NCI-H187 treated with DMSO at 0.1 percent for 48 hours (cell line): ENCODE measurements at regions not wholly inside any gene's neighbourhood (a gene's known extent, or its start where the extent isn't known, plus 50 kb on each side); places are given as distances from the start of the nearest gene placed in this dataset.

Experiments used
- DNase-seq: peaks from one replicate; lab custom pipeline; 2025; lab: John Stamatoyannopoulos, UW

DNA sequence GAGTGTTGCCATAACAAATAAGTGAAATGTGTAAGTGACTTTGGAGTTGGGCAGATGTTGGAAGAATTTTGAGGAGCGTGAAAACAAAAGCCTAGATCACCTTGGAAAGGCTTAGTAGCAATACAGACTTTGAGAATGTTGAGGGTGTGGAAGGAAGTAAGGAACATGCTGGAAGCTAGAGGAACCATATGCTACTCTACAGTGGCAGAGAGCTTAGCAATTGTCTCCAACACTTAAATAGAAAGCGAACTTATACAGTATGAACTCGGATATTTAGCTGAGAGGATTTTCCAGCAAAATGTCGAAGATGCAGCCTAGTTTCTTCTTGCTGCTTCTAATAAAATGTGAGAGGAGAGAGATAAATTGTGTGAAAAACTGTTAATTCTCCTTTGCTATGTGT lies 271.2 kb downstream of the ADRA2A start:
- no peak for DNase-seq

GRCh38 chr10:111354859-111355258 lies 278.0 kb downstream of the ADRA2A start:
- DNase-seq = no peak

DNA sequence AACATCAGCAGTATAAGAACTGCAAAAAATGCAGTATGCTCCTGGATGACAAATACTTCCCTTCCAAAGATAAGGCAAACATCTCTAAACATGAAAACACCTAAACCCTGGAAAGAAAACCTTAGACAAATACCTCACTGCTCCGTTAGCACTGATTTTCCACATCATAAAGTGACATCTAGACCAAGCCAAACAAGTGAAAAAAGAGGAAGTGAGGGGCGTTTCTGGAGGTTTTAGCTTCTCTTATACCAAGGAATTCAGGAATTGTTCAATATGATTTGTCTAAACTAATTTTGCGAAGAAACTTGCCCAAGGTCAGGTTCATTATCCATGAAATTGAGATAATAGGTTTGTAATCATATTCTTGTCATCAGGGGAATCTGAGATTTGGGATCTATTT lies 279.7 kb downstream of the ADRA2A start:
- DNase-seq = no peak

GRCh38 chr10:111357859-111358258 lies 281.0 kb downstream of the ADRA2A start:
- no peak for DNase-seq

GRCh38 chr10:111360260-111360925 lies 283.6 kb downstream of the ADRA2A start:
- peak; percentile 18 for DNase-seq

GRCh38 chr10:111367531-111367930 lies 290.7 kb downstream of the ADRA2A start:
- no peak for DNase-seq

DNA sequence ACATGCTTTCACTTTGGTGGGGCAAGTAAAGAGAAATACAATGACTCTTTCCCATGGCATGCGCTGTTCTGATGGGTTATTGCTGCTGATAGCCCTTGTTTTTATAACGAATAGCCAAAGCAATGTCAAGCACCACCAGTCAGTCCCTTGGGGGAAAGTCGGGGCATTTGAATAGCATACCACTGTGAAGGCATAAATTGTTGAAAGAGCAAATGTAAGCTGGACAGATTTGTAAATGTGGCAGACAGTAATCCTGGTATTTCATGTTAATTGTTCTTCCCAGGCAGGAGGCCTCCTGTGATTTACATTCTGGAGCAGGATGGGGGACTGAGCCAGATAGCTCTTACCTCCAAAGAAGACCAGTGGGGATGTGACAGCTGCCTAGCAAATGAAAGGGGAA lies 293.3 kb downstream of the ADRA2A start:
- no peak for DNase-seq

DNA sequence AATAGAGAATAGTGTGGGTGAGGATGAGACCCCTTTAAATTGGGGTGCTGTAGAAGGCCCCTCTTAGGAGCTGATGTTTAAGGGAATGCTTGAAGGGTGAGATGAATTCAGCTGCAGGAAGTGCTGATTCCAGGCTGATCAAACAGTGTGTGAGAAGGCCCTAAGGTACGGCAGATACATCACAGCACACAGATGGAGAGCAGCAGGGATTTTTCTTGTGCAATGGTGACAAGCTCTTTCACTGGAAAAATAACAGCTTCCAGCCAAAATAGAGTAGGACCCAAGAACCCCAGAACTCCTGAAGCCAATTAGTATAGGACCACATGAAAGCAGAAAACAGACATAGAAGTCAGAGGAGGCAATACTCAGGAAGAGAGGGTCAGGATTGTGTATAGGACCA lies 296.9 kb downstream of the ADRA2A start:
- no peak for DNase-seq

DNA sequence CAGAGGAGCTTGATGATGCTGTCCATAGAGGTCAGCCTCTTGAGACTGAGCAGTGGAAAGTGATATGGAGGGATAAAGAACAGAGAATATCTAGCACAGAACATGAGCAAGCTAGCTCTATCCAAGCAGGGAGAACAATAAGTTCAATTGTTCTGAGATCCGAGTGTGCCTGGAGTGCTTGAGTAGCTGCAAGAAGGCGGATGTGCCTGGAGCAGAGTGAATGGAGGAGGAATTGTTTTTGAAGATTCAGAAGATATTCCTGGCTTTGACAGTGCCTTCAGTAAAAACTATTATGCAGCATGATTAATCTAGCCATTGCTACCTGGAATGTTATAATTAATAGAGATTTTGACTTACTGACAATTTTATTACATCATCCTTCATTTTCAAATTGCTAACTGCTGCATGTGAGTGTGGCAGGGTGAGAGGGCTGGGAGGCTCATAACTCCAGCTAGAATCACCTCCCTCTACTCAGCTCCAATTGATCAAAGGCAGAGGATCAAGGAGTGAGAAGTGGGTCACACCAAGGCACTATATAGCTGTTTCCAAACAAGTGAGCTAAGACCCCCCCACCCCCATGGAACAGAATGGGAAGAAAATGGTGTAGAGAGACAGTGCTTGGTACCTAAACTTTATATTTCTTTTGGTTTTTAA lies 302.8 kb downstream of the ADRA2A start:
- DNase-seq = no peak

GRCh38 chr10:111384556-111384955 lies 307.7 kb downstream of the ADRA2A start:
- DNase-seq = no peak

DNA sequence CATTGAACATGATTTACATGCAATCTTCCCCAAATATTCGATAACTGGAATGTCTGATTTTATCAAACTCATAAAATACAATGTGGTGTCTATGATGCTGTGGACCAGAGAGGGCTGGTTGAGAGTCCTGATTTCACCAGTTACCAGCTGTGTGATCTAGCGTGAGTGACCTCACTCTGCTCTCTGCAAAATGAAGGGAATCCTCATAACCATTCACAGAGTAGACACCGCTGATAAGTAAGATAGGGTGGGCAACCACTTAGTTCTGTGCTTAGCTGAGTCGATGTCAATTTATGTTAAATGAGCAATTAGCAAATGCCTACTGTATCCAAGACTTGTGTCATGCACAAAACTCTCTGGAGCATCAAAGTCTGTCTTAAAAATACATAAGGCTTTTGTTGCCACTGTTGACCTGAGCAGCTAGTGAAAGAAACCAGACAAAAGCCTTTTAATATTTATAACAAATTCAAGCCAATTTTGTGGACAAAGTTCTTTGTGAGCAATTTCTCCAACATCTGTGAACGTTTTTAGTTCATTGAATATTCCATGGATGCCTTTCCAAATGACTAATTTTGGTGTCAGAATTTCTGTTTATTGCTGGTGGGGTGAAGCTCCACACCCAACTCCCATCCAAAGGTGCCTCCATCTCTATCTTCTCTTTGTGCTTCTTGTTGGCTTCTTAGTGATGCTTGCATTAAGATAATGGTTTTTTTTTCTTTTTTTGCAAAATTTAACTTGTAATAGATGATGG lies 314.2 kb downstream of the ADRA2A start:
- DNase-seq = no peak

DNA sequence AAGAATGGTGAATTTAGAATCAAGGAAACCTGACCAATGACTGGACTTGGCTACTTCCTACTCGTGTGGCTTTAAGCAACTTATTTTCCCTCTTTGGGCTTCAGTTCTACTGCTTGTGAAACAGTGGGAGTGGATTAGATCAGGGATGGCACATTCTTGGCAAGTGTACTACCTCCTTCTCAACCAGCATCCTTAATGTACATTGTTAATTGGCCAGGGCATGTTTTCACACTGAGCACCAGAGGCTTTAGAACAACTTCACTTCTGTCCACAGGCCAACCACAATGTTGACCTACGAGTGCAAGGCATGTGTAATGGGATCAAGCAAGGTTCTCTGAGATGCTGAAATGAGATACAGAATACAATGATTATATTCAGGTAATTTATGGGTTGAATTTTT lies 315.3 kb downstream of the ADRA2A start:
- no peak for DNase-seq

GRCh38 chr10:111392910-111393309 lies 316.1 kb downstream of the ADRA2A start:
- DNase-seq = no peak

- DNase-seq = no peak
Observed at GRCh38 chr10:111410740-111411139, 333.9 kb downstream of the ADRA2A start.

DNA sequence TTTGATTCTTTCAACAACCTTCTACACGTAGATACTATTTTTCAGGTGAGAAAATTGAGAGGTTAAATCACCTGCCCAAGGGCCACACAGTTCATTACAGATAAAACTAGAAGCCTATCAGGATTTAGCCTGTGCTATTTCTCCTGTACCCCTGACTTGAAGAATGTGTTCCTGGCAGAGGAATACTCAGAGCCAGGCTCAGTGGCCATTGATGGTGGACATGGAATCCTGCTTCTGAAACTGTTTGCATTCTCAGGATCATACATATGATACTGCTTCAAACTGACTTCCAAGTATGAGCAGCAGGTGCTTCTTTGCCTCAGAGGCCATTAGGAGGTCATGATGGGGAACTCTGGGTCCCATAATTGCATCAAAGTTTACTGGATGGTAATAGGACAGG lies 348.6 kb downstream of the ADRA2A start:
- DNase-seq = no peak

GRCh38 chr10:111429288-111430028 lies 352.6 kb downstream of the ADRA2A start:
- DNase-seq = no peak

DNA sequence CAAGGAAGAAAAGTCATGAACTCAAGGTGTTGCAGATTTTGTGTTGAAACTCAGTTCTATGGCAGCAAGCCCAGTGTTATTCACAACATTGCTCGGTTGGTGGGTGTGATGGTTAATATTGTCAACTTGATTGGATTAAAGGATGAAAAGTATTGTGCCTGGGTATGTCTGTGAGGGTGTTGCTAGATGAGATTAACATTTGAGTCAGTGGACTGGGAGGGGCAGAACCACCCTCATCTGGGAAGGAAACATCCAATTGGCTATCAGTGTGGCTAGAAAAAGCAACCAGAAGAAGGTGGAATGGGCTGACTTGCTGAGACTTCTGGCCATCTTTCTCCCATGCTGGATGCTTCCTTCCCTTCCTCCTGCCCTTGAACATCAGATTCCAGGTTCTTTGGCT lies 353.2 kb downstream of the ADRA2A start:
- no peak for DNase-seq

- no peak for DNase-seq
Observed at GRCh38 chr10:111432588-111432987, 355.8 kb downstream of the ADRA2A start.

GRCh38 chr10:111435871-111436270 lies 359.0 kb downstream of the ADRA2A start:
- DNase-seq = no peak

GRCh38 chr10:111439034-111439842 lies 362.4 kb downstream of the ADRA2A start:
- DNase-seq = no peak

DNA sequence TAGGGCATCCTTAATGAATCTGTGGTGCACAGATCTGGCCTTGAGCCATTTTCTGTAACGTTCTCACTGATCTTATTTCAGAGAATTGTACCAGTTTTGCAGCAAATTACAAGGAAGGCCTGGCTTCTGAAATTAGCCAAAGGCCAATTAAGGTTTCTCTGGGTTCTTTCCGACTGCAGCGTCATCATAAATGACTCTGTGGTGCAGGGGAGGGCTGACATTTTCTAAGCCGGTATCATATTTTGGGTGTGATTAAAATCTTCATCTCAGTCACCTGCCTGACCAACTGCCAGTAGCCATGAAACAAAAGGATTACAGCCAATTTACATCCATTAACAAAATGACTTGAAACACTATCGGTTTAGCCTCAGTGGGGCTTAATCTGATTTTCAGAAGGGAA lies 363.7 kb downstream of the ADRA2A start:
- no peak for DNase-seq

- no peak for DNase-seq
Observed at GRCh38 chr10:111445667-111446066, 368.8 kb downstream of the ADRA2A start.
